HEK293 (cell line): ENCODE measurements at regions not wholly inside any gene's neighbourhood (a gene's known extent, or its start where the extent isn't known, plus 50 kb on each side); places are given as distances from the start of the nearest gene placed in this dataset.

Experiments
- CTCF ChIA-PET: fragments of 350-600 bp; formaldehyde crosslinking; extraction: SDS; loops from one replicate; lab custom pipeline; 2021; ENCODE audit warnings: antibody characterized with exemption; lab: Yijun Ruan, JAX
- POLR2A ChIA-PET: fragments of 300-600 bp; formaldehyde crosslinking; extraction: SDS; loops from one replicate; lab custom pipeline; 2020; ENCODE audit warnings: antibody characterized with exemption, inconsistent platforms; lab: Yijun Ruan, JAX
- H3K27ac ChIP-seq: fragments of 200-500 bp; sonication (Bioruptor generic); 2 replicates; pipeline ENCODE4 v1.5.1; 2014; ENCODE audit warnings: low read depth, low read length, control low read depth, inconsistent platforms; ENCODE audit errors: extremely low read depth
- H3K36me3 ChIP-seq, 2 experiments: fragments of 200-500 bp in 1 of 2; sonication (Bioruptor generic) in 1 of 2; 1 replicate in 1 of 2; 2 replicates in 1 of 2; pipeline ENCODE4 v1.5.1; 2014 to 2017; ENCODE audit warnings: inconsistent platforms in 2 of 2, low read length in 2 of 2; ENCODE audit not compliant: control insufficient read depth in 2 of 2, insufficient read depth in 1 of 2
- H3K4me1 ChIP-seq: fragments of 200-500 bp; sonication (Bioruptor generic); 2 replicates; pipeline ENCODE4 v1.5.1; 2014; ENCODE audit warnings: mild to moderate bottlenecking, low read length, inconsistent platforms; ENCODE audit not compliant: control insufficient read depth, insufficient read depth
- H3K4me3 ChIP-seq: 2 replicates; pipeline ENCODE4 v1.5.1; 2011; ENCODE audit warnings: low read depth, mild to moderate bottlenecking, control low read depth, low read length, moderate library complexity
- H3K9me3 ChIP-seq: fragments of 200-500 bp; sonication (Bioruptor generic); 2 replicates; pipeline ENCODE4 v1.5.1; 2014; ENCODE audit warnings: low read depth, low read length, inconsistent platforms; ENCODE audit not compliant: control insufficient read depth, insufficient read depth
- GFI1B ChIP-seq: fragments of 450-650 bp; formaldehyde crosslinking; IDR thresholded peaks from 2 replicates; pipeline ENCODE4 v1.5.1; 2016; ENCODE audit warnings: missing biosample characterization, missing genetic modification characterization
- GLIS2 ChIP-seq: fragments of 450-650 bp; formaldehyde crosslinking; IDR thresholded peaks from 2 replicates; pipeline ENCODE4 v1.5.1; 2016; ENCODE audit warnings: missing biosample characterization, missing genetic modification characterization
- PRDM6 ChIP-seq: fragments of 450-650 bp; formaldehyde crosslinking; IDR thresholded peaks from 2 replicates; pipeline ENCODE4 v1.5.1; 2017; ENCODE audit warnings: missing biosample characterization, missing genetic modification characterization
- RBAK ChIP-seq: fragments of 450-650 bp; formaldehyde crosslinking; IDR thresholded peaks from 2 replicates; pipeline ENCODE4 v1.5.1; 2016; ENCODE audit warnings: missing biosample characterization, missing genetic modification characterization
- TRIM28 ChIP-seq: IDR thresholded peaks from 2 replicates; pipeline ENCODE4 v1.6.1; 2011; ENCODE audit warnings: low read length, control low read depth, borderline replicate concordance
- ZBTB17 ChIP-seq: fragments of 450-650 bp; formaldehyde crosslinking; IDR thresholded peaks from 2 replicates; pipeline ENCODE4 v1.5.1; 2016; ENCODE audit warnings: missing biosample characterization, missing genetic modification characterization
- ZBTB44 ChIP-seq: fragments of 450-650 bp; IDR thresholded peaks from 2 replicates; pipeline ENCODE4 v1.5.1; 2018; ENCODE audit warnings: missing biosample characterization, mild to moderate bottlenecking, missing genetic modification characterization
- ZFHX2 ChIP-seq: fragments of 450-650 bp; formaldehyde crosslinking; conservative IDR thresholded peaks from 2 replicates; pipeline ENCODE4 v1.5.1; 2016; ENCODE audit warnings: missing biosample characterization, missing genetic modification characterization
- ZNF138 ChIP-seq: fragments of 450-650 bp; formaldehyde crosslinking; IDR thresholded peaks from 2 replicates; pipeline ENCODE4 v1.5.1; 2016; ENCODE audit warnings: missing biosample characterization, missing genetic modification characterization, borderline replicate concordance
- ZNF157 ChIP-seq: fragments of 450-650 bp; formaldehyde crosslinking; IDR thresholded peaks from 2 replicates; pipeline ENCODE4 v1.5.1; 2016; ENCODE audit warnings: missing biosample characterization, missing genetic modification characterization
- ZNF2 ChIP-seq: fragments of 450-650 bp; formaldehyde crosslinking; IDR thresholded peaks from 2 replicates; pipeline ENCODE4 v1.5.1; 2016; ENCODE audit warnings: missing biosample characterization, missing genetic modification characterization
- ZNF398 ChIP-seq: fragments of 450-650 bp; formaldehyde crosslinking; IDR thresholded peaks from 2 replicates; pipeline ENCODE4 v1.5.1; 2017; ENCODE audit warnings: missing biosample characterization, missing genetic modification characterization
- ZNF426 ChIP-seq: fragments of 450-650 bp; formaldehyde crosslinking; IDR thresholded peaks from 2 replicates; pipeline ENCODE4 v1.5.1; 2017; ENCODE audit warnings: missing biosample characterization, missing genetic modification characterization, mild to moderate bottlenecking, inconsistent platforms, moderate library complexity
- ZNF488 ChIP-seq: fragments of 450-650 bp; formaldehyde crosslinking; IDR thresholded peaks from 2 replicates; pipeline ENCODE4 v1.5.1; 2016; ENCODE audit warnings: missing biosample characterization, missing genetic modification characterization
- ZNF548 ChIP-seq: fragments of 450-650 bp; formaldehyde crosslinking; IDR thresholded peaks from 2 replicates; pipeline ENCODE4 v1.5.1; 2016; ENCODE audit warnings: missing biosample characterization, missing genetic modification characterization
- ZNF623 ChIP-seq: fragments of 450-650 bp; formaldehyde crosslinking; IDR thresholded peaks from 2 replicates; pipeline ENCODE4 v1.5.1; 2016; ENCODE audit warnings: missing biosample characterization, missing genetic modification characterization
- ZNF664 ChIP-seq: fragments of 450-650 bp; formaldehyde crosslinking; IDR thresholded peaks from 2 replicates; pipeline ENCODE4 v1.5.1; 2016; ENCODE audit warnings: missing biosample characterization, missing genetic modification characterization
- ZNF776 ChIP-seq: fragments of 450-650 bp; formaldehyde crosslinking; IDR thresholded peaks from 2 replicates; pipeline ENCODE4 v1.5.0; 2017; ENCODE audit warnings: missing biosample characterization, missing genetic modification characterization, borderline replicate concordance
- ZNF785 ChIP-seq: fragments of 450-650 bp; formaldehyde crosslinking; IDR thresholded peaks from 2 replicates; pipeline ENCODE4 v1.5.1; 2016; ENCODE audit warnings: missing biosample characterization, missing genetic modification characterization

GRCh38 chr13:60720590-60720989, 323.6 kb downstream of the TDRD3 start (continued):
- TF ChIP-seq ZNF398 (tag by site-specific recombination) (no peak), ZFHX2 (tag by site-specific recombination) (no peak)
- TF ChIP-seq, all 188 proteins: peak for 0

- Histone ChIP-seq H3K27ac (no peak overlapping the region), H3K4me3 (no peak overlapping the region), H3K4me1 (no peaks in the 10 kb centered on the region), H3K36me3 (no peaks in the 10 kb centered on the region)
- ChIA-PET CTCF (interaction anchor here (0.6 kb wide), 1 partner anchor 1072 kb away, joined by 3 read pairs; no protein-coding TSS in a partner anchor), POLR2A (no interaction called here)
- TF ChIP-seq GLIS2 (tag by site-specific recombination) (no peak), PRDM6 (tag by site-specific recombination) (no peak), RBAK (no peak), ZNF488 (tag by site-specific recombination) (no peak), TRIM28 (no peak), ZNF138 (tag by site-specific recombination) (no peak), ZNF623 (no peak), ZNF548 (tag by site-specific recombination) (no peak)
- TF ChIP-seq, all 188 proteins: peak for 0
- no peaks in the 10 kb centered on the region for H3K9me3 ChIP-seq
These were observed 319.3 kb downstream of the TDRD3 start for GRCh38 chr13:60716313-60716712.

GRCh38 chr13:60707878-60708277, 310.9 kb downstream of the TDRD3 start:
- Histone ChIP-seq H3K27ac (no peak overlapping the region), H3K9me3 (no peaks in the 10 kb centered on the region), H3K36me3 (no peaks in the 10 kb centered on the region), H3K4me1 (no peaks in the 10 kb centered on the region), H3K4me3 (no peak overlapping the region)
- POLR2A ChIA-PET: no interaction called here
- TF ChIP-seq ZNF157 (tag by site-specific recombination): no peak
- CTCF ChIA-PET: no interaction called here

GRCh38 chr13:60701895-60702294, 304.9 kb downstream of the TDRD3 start:
- H3K36me3 ChIP-seq: no peaks in the 10 kb centered on the region
- no peak overlapping the region for H3K27ac ChIP-seq
- ChIA-PET POLR2A (no interaction called here), CTCF (no interaction called here)
- H3K9me3 ChIP-seq: no peaks in the 10 kb centered on the region
- no peak overlapping the region for H3K4me3 ChIP-seq
- TF ChIP-seq ZBTB17 (0 out of 2 replicates have a peak, but pooled peaks have one; percentile 23), GLIS2 (tag by site-specific recombination) (no peak)
- no peaks in the 10 kb centered on the region for H3K4me1 ChIP-seq

GRCh38 chr13:60700994-60701393, 304.0 kb downstream of the TDRD3 start:
- no peak overlapping the region for H3K4me3 ChIP-seq
- POLR2A ChIA-PET: no interaction called here
- no peaks in the 10 kb centered on the region for H3K36me3 ChIP-seq
- no peak overlapping the region for H3K27ac ChIP-seq
- no peaks in the 10 kb centered on the region for H3K9me3 ChIP-seq
- no peaks in the 10 kb centered on the region for H3K4me1 ChIP-seq
- CTCF ChIA-PET: no interaction called here
- TF ChIP-seq ZNF664 (tag by site-specific recombination) (no peak), ZNF785 (tag by site-specific recombination) (no peak), ZNF2 (tag by site-specific recombination) (no peak), ZNF426 (tag by site-specific recombination) (no peak), ZNF776 (tag by site-specific recombination) (no peak), ZNF623 (no peak), PRDM6 (tag by site-specific recombination) (no peak), ZBTB44 (tag by site-specific recombination) (no peak), GFI1B (tag by site-specific recombination) (no peak)
